HL-60 (cell line): ENCODE measurements at regions not wholly inside any gene's neighbourhood (a gene's known extent, or its start where the extent isn't known, plus 50 kb on each side); places are given as distances from the start of the nearest gene placed in this dataset.

Source experiments
- DNase-seq, 2 experiments: peaks; one replicate each; pipeline ENCODE4 v3.0.0-alpha.2; 2010 to 2020; ENCODE audit warnings: low read depth in 1 of 2, low spot score in 1 of 2
- H3K27ac ChIP-seq: fragments of 250-450 bp; sonication (Bioruptor Pico); replicated peaks from 2 replicates; pipeline ENCODE4 v1.5.1; 2020; ENCODE audit warnings: mild to moderate bottlenecking, moderate library complexity
- H3K27me3 ChIP-seq: fragments of 250-450 bp; sonication (Bioruptor Pico); 2 replicates; pipeline ENCODE4 v1.5.1; 2021; ENCODE audit warnings: mild to moderate bottlenecking, moderate library complexity; ENCODE audit not compliant: insufficient read depth, poor library complexity, severe bottlenecking
- H3K4me3 ChIP-seq: replicated peaks from 2 replicates; pipeline ENCODE4 v1.5.1; 2011; ENCODE audit warnings: mild to moderate bottlenecking, control low read depth, low read length; ENCODE audit not compliant: insufficient read depth
- GABPA ChIP-seq: IDR thresholded peaks from 2 replicates; pipeline ENCODE4 v1.6.1; 2012; ENCODE audit warnings: low read depth
- POLR2AphosphoS5 ChIP-seq: IDR thresholded peaks from 2 replicates; pipeline ENCODE4 v1.6.1; 2012; ENCODE audit warnings: low read depth
- SPI1 ChIP-seq: IDR thresholded peaks from 2 replicates; pipeline ENCODE4 v1.6.1; 2012; ENCODE audit warnings: low read depth, mild to moderate bottlenecking, borderline replicate concordance
- TF ChIP-seq, protein P1 (sequence below): IDR thresholded peaks from one replicate; pipeline ENCODE4 v1.5.1; 2011; ENCODE audit warnings: low read length, control low read depth, inconsistent platforms; ENCODE audit not compliant: insufficient read depth
- TF ChIP-seq, protein P2 (sequence below): IDR thresholded peaks from 2 replicates; pipeline ENCODE4 v1.6.1; 2012; ENCODE audit warnings: low read depth; ENCODE audit not compliant: insufficient replicate concordance

DNA sequence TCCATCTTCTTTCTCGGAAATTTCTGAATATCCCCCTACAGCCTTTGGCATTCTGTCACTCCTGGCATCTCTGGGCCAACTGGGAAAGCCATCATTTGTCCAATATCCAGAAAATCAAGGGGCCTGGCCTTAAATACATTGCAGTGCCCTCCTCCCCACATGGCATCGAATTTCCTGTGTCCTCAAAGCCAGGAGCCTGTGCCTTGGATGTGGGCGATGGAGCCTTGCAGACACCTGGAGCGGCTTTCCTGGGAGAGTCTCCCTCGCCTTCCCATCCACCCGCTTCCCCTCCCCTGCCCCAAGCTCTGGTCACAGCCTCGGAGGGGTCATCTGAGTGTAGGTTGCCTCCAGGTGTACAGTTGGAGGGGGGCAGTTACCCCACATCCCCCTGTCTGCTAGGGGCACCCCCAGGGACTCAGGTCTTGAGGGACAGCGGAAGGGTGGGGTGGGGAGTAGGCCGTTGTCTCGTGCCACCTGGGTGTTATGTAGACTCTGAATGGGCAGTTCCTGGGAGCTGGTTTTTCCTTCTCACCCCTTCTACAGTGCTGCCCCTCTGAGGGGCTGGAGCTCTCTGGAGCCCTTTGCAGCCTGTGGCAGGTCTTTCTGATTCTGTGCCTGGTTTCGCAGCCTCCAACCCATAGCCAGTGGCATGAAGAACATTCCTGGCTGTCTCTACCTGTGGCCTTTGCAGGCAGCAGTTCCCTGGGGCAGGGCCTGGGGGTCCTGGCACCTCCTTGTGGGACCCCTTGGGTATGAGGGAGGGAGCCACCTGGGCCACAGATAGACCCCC is 239.8 kb downstream of the SEC14L1 start:
- DNase-seq: no peak
- no peak overlapping the region for H3K27ac ChIP-seq
- no peak overlapping the region for H3K4me3 ChIP-seq
- H3K27me3 ChIP-seq: no peaks in the 10 kb centered on the region
- TF ChIP-seq GABPA (no peak), POLR2AphosphoS5 (no peak), SPI1 (no peak)
- TF ChIP-seq, protein P1, sequence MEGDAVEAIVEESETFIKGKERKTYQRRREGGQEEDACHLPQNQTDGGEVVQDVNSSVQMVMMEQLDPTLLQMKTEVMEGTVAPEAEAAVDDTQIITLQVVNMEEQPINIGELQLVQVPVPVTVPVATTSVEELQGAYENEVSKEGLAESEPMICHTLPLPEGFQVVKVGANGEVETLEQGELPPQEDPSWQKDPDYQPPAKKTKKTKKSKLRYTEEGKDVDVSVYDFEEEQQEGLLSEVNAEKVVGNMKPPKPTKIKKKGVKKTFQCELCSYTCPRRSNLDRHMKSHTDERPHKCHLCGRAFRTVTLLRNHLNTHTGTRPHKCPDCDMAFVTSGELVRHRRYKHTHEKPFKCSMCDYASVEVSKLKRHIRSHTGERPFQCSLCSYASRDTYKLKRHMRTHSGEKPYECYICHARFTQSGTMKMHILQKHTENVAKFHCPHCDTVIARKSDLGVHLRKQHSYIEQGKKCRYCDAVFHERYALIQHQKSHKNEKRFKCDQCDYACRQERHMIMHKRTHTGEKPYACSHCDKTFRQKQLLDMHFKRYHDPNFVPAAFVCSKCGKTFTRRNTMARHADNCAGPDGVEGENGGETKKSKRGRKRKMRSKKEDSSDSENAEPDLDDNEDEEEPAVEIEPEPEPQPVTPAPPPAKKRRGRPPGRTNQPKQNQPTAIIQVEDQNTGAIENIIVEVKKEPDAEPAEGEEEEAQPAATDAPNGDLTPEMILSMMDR: no peak
- TF ChIP-seq, protein P2, sequence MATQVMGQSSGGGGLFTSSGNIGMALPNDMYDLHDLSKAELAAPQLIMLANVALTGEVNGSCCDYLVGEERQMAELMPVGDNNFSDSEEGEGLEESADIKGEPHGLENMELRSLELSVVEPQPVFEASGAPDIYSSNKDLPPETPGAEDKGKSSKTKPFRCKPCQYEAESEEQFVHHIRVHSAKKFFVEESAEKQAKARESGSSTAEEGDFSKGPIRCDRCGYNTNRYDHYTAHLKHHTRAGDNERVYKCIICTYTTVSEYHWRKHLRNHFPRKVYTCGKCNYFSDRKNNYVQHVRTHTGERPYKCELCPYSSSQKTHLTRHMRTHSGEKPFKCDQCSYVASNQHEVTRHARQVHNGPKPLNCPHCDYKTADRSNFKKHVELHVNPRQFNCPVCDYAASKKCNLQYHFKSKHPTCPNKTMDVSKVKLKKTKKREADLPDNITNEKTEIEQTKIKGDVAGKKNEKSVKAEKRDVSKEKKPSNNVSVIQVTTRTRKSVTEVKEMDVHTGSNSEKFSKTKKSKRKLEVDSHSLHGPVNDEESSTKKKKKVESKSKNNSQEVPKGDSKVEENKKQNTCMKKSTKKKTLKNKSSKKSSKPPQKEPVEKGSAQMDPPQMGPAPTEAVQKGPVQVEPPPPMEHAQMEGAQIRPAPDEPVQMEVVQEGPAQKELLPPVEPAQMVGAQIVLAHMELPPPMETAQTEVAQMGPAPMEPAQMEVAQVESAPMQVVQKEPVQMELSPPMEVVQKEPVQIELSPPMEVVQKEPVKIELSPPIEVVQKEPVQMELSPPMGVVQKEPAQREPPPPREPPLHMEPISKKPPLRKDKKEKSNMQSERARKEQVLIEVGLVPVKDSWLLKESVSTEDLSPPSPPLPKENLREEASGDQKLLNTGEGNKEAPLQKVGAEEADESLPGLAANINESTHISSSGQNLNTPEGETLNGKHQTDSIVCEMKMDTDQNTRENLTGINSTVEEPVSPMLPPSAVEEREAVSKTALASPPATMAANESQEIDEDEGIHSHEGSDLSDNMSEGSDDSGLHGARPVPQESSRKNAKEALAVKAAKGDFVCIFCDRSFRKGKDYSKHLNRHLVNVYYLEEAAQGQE: no peak

DNA sequence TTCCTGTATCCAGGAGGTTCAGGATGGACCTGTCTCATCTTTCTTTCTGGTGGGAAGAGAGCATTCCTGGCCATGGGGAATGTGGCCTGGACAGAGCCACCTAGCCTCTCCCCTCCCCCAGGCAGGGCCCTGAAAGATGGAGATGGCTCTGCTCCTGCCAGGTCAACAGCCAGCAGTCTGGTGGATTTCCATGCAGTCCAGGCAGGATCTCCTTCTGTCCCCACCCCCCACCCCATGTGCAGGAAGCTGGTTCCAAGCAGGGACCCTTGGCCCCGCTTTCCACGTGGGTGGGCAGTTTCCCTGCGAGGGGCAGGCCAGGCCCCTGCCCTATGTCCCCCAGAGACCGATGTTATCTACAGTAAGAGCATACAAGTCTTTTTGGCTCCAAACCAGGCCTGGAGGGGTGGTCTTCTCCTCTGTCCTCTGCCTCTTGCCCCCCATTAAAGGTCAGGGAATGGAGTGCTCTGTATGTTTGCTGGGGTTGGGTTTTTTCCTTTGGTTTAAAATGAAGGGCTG is 240.5 kb downstream of the SEC14L1 start:
- H3K4me3 ChIP-seq: no peak overlapping the region
- TF ChIP-seq, protein P1: no peak
- TF ChIP-seq GABPA: no peak
- no peak for TF ChIP-seq POLR2AphosphoS5
- TF ChIP-seq, protein P2: no peak
- no peak for TF ChIP-seq SPI1
- DNase-seq: no peak
- no peaks in the 10 kb centered on the region for H3K27me3 ChIP-seq
- H3K27ac ChIP-seq: no peak overlapping the region

DNA sequence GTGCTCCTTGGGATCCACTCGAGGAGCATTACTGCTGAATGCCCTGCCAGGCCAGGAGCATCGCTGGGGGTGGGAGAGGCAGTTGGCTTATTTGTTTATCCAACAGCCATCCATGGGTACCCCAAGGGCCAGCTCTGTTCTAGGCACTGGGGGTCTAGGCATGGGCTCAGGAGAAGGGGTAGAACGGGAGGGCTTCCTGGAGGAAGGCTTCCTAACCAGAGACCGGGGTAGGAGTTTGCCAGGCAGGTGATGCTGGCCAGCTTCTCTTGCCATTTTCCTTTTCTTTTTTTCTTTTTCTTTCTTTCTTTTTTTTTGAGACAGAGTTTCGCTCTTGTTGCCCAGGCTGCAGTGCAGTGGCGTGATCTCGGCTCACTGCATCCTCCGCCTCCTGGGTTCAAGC is 241.0 kb downstream of the SEC14L1 start:
- TF ChIP-seq, protein P1: no peak
- TF ChIP-seq GABPA: no peak
- no peak for TF ChIP-seq SPI1
- TF ChIP-seq, protein P2: no peak
- no peak for TF ChIP-seq POLR2AphosphoS5

More for the DNA sequence above, 241.0 kb downstream of the SEC14L1 start:
- no peaks in the 10 kb centered on the region for H3K27me3 ChIP-seq
- DNase-seq: no peak
- H3K4me3 ChIP-seq: no peak overlapping the region
- no peak overlapping the region for H3K27ac ChIP-seq
